ENCODE measurements at regions not wholly inside any gene's neighbourhood (a gene's known extent, or its start where the extent isn't known, plus 50 kb on each side); places are given as distances from the start of the nearest gene placed in this dataset.

DNA sequence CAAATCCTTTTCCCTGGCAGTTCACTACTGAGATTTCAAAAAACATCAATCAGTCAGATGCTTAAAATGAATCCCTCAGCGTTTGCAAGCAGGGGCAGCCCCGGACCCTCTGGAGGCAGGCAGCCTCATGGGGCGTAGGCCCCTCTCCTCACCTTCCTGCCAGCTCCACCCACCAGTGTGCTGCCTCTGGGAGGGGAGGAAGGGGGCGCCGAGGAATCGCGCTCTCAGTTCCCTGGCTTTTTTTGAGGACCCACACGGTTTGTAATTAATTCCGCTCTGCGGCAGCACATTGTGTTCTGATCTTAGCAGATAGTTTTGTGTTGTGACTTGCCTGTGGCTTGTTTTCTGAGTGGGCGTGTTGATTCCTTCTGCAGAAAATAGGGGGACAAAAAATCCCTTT is 159.9 kb downstream of the KLF13 start:
- TF ChIP-seq, protein P1, sequence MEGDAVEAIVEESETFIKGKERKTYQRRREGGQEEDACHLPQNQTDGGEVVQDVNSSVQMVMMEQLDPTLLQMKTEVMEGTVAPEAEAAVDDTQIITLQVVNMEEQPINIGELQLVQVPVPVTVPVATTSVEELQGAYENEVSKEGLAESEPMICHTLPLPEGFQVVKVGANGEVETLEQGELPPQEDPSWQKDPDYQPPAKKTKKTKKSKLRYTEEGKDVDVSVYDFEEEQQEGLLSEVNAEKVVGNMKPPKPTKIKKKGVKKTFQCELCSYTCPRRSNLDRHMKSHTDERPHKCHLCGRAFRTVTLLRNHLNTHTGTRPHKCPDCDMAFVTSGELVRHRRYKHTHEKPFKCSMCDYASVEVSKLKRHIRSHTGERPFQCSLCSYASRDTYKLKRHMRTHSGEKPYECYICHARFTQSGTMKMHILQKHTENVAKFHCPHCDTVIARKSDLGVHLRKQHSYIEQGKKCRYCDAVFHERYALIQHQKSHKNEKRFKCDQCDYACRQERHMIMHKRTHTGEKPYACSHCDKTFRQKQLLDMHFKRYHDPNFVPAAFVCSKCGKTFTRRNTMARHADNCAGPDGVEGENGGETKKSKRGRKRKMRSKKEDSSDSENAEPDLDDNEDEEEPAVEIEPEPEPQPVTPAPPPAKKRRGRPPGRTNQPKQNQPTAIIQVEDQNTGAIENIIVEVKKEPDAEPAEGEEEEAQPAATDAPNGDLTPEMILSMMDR (IDR thresholded peaks at IDR 0.05; ENCODE audit: extremely low read depth in 1 of 2, insufficient read depth in 1 of 2, low read depth in 1 of 2, low read length in 2 of 2): no peak
- no peak for TF ChIP-seq POLR2A (IDR thresholded peaks at IDR 0.05; ENCODE audit: low read depth, low read length)
- no peak for TF ChIP-seq POLR2AphosphoS5 (IDR thresholded peaks at IDR 0.05; ENCODE audit: insufficient read depth, low read depth, low read length)
- TF ChIP-seq EZH2 (IDR thresholded peaks at IDR 0.05; ENCODE audit: borderline replicate concordance, low read depth, low read length, severe bottlenecking): no peak

Measured in endothelial cell of umbilical vein (primary cell).